PC-3 (cell line): ENCODE measurements at regions not wholly inside any gene's neighbourhood (a gene's known extent, or its start where the extent isn't known, plus 50 kb on each side); places are given as distances from the start of the nearest gene placed in this dataset.

ENCODE experiments used
- EZH2 ChIP-seq: fragments of 300-600 bp; sonication (generic); IDR thresholded peaks from one replicate; pipeline ENCODE4 v1.6.1; 2017; ENCODE audit warnings: antibody characterized with exemption, mild to moderate bottlenecking, low read length; ENCODE audit not compliant: unreplicated experiment
- EZH2phosphoT487 ChIP-seq: fragments of 300-600 bp; sonication (generic); IDR thresholded peaks from 2 replicates; pipeline ENCODE4 v1.6.1; 2018; ENCODE audit warnings: mild to moderate bottlenecking, antibody characterized with exemption, low read length, borderline replicate concordance
- TF ChIP-seq, protein P1 (sequence below): fragments of 300-600 bp; sonication (generic); conservative IDR thresholded peaks from 2 replicates; pipeline ENCODE4 v1.5.1; 2017; ENCODE audit warnings: antibody characterized with exemption, low read depth, mild to moderate bottlenecking, low read length

DNA sequence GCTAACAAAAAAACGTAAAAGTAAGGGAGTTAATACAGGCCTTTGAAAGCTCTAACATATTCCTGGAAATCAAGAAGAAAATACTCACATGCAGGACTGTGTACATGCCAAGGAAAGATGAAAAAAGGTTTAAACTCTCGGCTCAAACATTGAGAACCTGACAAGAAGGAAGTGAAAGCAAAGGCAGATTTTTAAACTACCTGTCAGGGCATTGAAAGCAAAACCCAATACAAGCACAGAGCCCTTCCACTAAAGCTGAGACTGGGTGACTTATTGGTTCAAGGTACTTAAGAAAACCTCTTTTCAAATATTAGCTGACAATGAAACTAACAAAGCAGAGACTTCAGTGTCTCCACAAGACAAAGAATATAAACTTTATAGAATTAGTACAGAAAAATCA lies 313.0 kb upstream of the GRID2 start:
- TF ChIP-seq, protein P1, sequence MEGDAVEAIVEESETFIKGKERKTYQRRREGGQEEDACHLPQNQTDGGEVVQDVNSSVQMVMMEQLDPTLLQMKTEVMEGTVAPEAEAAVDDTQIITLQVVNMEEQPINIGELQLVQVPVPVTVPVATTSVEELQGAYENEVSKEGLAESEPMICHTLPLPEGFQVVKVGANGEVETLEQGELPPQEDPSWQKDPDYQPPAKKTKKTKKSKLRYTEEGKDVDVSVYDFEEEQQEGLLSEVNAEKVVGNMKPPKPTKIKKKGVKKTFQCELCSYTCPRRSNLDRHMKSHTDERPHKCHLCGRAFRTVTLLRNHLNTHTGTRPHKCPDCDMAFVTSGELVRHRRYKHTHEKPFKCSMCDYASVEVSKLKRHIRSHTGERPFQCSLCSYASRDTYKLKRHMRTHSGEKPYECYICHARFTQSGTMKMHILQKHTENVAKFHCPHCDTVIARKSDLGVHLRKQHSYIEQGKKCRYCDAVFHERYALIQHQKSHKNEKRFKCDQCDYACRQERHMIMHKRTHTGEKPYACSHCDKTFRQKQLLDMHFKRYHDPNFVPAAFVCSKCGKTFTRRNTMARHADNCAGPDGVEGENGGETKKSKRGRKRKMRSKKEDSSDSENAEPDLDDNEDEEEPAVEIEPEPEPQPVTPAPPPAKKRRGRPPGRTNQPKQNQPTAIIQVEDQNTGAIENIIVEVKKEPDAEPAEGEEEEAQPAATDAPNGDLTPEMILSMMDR: no peak
- TF ChIP-seq EZH2phosphoT487: no peak
- TF ChIP-seq EZH2: no peak
